Stimulated activated naive B cell treated with anti-CD40 and anti-IgM and Interleukin-4, amounts not matched to agents 10 μg/mL and 1 μg/mL and 100 μg/mL, for 72 hours (primary cell): ENCODE measurements at regions not wholly inside any gene's neighbourhood (a gene's known extent, or its start where the extent isn't known, plus 50 kb on each side); places are given as distances from the start of the nearest gene placed in this dataset.

Experiments used
- ATAC-seq, 2 donors: fragments of 150-1000 bp; cut with Tn5 transposase; replicated peaks; 2 replicates each; pipeline ENCODE4 v1.10.0; 2021; ENCODE audit warnings: moderate library complexity in 1 of 2
- DNase-seq: peaks from one replicate; pipeline ENCODE4 v3.0.0; 2021
- H3K27ac Mint-ChIP-seq: one replicate; pipeline ENCODE4 v1.8.0; 2022; ENCODE audit warnings: mild to moderate bottlenecking, mixed read lengths
- H3K27me3 Mint-ChIP-seq, 2 donors: one replicate each; pipeline ENCODE4 v1.8.0; 2022; ENCODE audit warnings: mixed read lengths in 2 of 2
- H3K36me3 Mint-ChIP-seq, 2 donors: one replicate each; pipeline ENCODE4 v1.8.0; 2022; ENCODE audit warnings: mixed read lengths in 2 of 2, mild to moderate bottlenecking in 1 of 2
- H3K4me1 Mint-ChIP-seq, 2 donors: one replicate each; pipeline ENCODE4 v1.8.0; 2022; ENCODE audit warnings: mixed read lengths in 2 of 2, mild to moderate bottlenecking in 1 of 2
- H3K4me3 Mint-ChIP-seq, 2 donors: one replicate each; pipeline ENCODE4 v1.8.0; 2022; ENCODE audit warnings: mild to moderate bottlenecking in 2 of 2, mixed read lengths in 2 of 2, moderate library complexity in 1 of 2
- H3K9me3 Mint-ChIP-seq, 2 donors: one replicate each; pipeline ENCODE4 v1.8.0; 2022; ENCODE audit warnings: mixed read lengths in 2 of 2, mild to moderate bottlenecking in 1 of 2

DNA sequence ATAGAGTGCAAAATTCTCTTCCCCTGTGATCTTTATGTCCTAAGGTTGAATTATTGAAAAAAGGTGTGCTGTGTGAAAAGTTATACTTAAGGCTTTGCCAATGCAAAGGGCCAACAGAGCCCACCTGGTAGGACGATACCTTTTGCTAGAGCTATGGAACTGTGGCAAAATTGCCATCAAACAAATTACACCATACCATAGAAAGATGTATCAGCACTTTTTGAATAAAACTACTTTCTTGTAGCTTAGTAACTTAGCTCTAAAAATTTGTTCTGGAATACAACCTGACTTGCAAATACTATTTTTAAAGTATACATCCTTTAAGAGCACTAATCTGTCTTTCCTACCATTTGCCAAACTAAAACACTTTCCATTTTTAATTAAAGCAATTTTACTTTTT, 147.2 kb upstream of the ERCC4 start:
- H3K4me3 Mint-ChIP-seq: no peak overlapping the region
- DNase-seq (no peak), ATAC-seq (no peak)
- no peaks in the 10 kb centered on the region for H3K4me1 Mint-ChIP-seq
- H3K9me3 Mint-ChIP-seq: peaks cover 10 to 13% of the 10 kb centered on the region in 2 donors
- H3K27ac Mint-ChIP-seq: no peak overlapping the region
- H3K27me3 Mint-ChIP-seq: no peaks in the 10 kb centered on the region
- H3K36me3 Mint-ChIP-seq: no peaks in the 10 kb centered on the region

DNA sequence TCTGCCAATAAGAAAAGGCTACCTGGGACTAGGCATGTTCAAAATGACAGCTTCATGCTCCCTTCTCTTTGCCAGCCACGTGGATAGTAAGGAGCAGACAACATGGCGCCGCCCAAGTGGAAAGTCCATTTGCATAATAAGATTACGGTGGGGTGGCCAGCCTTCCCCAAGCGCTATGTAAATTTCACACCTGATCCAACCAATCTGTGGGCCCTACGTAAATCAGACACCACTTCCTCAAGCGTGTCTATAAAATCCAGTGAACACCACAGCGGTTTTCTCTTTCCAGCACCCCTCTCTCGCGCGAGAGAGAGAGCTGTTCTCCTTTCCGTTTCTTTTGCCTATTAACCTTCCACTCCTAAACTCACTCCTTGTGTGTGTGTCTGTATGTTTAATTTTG, 140.3 kb upstream of the ERCC4 start:
- no peaks in the 10 kb centered on the region for H3K36me3 Mint-ChIP-seq
- DNase-seq (no peak), ATAC-seq (no peak)
- H3K4me1 Mint-ChIP-seq: no peaks in the 10 kb centered on the region
- no peak overlapping the region for H3K27ac Mint-ChIP-seq
- H3K9me3 Mint-ChIP-seq: peaks cover 17 to 18% of the 10 kb centered on the region in 2 donors
- no peak overlapping the region for H3K4me3 Mint-ChIP-seq
- H3K27me3 Mint-ChIP-seq: peaks cover 0 to 7% of the 10 kb centered on the region in 2 donors

GRCh38 chr16:13780406-13781168, 139.4 kb upstream of the ERCC4 start:
- no peak overlapping the region for H3K27ac Mint-ChIP-seq
- no peak for ATAC-seq

DNA sequence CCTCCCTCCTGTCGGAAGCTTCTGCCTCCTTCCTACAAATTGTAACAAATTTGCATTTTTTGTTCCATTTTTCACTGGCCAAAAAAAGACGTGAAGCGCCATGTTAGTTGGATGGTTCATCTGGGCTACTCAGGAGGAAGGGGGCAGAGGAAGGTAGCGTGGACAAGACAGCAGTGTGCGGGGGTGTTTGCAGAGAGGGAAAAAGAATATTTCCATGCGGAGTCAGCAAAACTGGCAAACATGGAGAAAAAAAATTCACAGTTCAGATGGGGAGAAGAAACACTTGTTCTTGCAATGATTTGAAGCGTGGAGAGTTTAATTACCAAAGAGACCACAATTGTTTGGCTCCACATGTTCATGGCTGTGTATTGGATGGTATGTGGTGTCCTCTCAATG, 138.8 kb upstream of the ERCC4 start:
- H3K27me3 Mint-ChIP-seq: peaks cover 0 to 7% of the 10 kb centered on the region in 2 donors
- no peak overlapping the region for H3K27ac Mint-ChIP-seq
- H3K4me1 Mint-ChIP-seq: no peaks in the 10 kb centered on the region
- no peak for DNase-seq
- H3K9me3 Mint-ChIP-seq: peaks cover 8 to 13% of the 10 kb centered on the region in 2 donors
- ATAC-seq: no peak
- no peaks in the 10 kb centered on the region for H3K36me3 Mint-ChIP-seq
- no peak overlapping the region for H3K4me3 Mint-ChIP-seq

More at GRCh38 chr16:13780406-13781168, 139.4 kb upstream of the ERCC4 start:
- no peak overlapping the region for H3K4me3 Mint-ChIP-seq
- H3K9me3 Mint-ChIP-seq: peaks cover 12 to 14% of the 10 kb centered on the region in 2 donors
- no peaks in the 10 kb centered on the region for H3K36me3 Mint-ChIP-seq
- no peak for DNase-seq
- H3K4me1 Mint-ChIP-seq: no peaks in the 10 kb centered on the region
- H3K27me3 Mint-ChIP-seq: peaks cover 0 to 7% of the 10 kb centered on the region in 2 donors

- Mint-ChIP-seq H3K27ac (no peak overlapping the region), H3K36me3 (no peaks in the 10 kb centered on the region), H3K4me3 (no peak overlapping the region), H3K9me3 (peaks cover 8 to 13% of the 10 kb centered on the region in 2 donors), H3K27me3 (peaks cover 0 to 7% of the 10 kb centered on the region in 2 donors), H3K4me1 (no peaks in the 10 kb centered on the region)
- ATAC-seq (no peak), DNase-seq (no peak)
Measured at GRCh38 chr16:13781575-13782338, 138.2 kb upstream of the ERCC4 start.

- ATAC-seq (peak; percentile 74 to 77), DNase-seq (no peak)
- H3K27ac Mint-ChIP-seq: no peak overlapping the region
- H3K4me1 Mint-ChIP-seq: peaks cover 2 to 12% of the 10 kb centered on the region in 2 donors
- no peaks in the 10 kb centered on the region for H3K36me3 Mint-ChIP-seq
- H3K27me3 Mint-ChIP-seq: peaks cover 6 to 10% of the 10 kb centered on the region in 2 donors
- H3K9me3 Mint-ChIP-seq: peaks cover 6% of the 10 kb centered on the region in 2 donors
- H3K4me3 Mint-ChIP-seq: no peak overlapping the region
Measured at GRCh38 chr16:13791095-13791494, 128.9 kb upstream of the ERCC4 start.

DNA sequence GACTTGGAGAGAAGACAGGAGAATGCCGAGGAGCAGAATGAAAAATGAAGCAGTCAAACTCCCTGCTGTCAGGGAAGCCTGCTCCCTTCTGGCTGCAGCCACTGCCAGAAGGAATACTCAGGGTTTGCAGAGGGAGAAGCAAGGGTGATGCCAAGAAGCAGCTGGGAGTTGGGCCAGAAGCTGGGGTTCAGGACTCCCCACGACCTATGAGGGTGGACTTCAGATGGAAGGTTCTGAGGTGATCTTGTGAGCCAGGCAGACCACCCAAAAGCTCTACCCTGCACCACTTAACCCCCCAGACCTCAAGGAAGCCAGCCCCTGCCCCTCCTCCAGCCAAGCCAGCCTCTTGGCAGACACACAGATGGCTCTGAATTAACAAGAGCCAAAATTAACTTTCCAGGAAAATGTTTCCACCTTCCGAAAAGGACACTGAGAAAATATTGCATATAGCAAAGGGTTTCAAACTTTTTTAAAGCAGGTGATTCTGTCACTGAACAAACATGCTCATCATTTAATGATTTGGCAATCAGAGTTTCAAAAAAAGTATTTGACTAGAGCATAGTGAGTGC, 126.0 kb upstream of the ERCC4 start:
- H3K36me3 Mint-ChIP-seq: no peaks in the 10 kb centered on the region
- peaks cover 6 to 8% of the 10 kb centered on the region in 2 donors for H3K9me3 Mint-ChIP-seq
- DNase-seq (no peak), ATAC-seq (no peak)
- H3K27ac Mint-ChIP-seq: no peak overlapping the region
- no peak overlapping the region for H3K4me3 Mint-ChIP-seq
- H3K4me1 Mint-ChIP-seq: peaks cover 2 to 12% of the 10 kb centered on the region in 2 donors
- peaks cover 6 to 10% of the 10 kb centered on the region in 2 donors for H3K27me3 Mint-ChIP-seq

- DNase-seq (no peak), ATAC-seq (no peak)
- Mint-ChIP-seq H3K27me3 (peaks cover 6 to 10% of the 10 kb centered on the region in 2 donors), H3K9me3 (peaks cover 6 to 8% of the 10 kb centered on the region in 2 donors), H3K27ac (no peak overlapping the region), H3K4me3 (no peak overlapping the region), H3K36me3 (no peaks in the 10 kb centered on the region), H3K4me1 (peaks cover 2 to 12% of the 10 kb centered on the region in 2 donors)
Measured at GRCh38 chr16:13795131-13795530, 124.8 kb upstream of the ERCC4 start.

- ATAC-seq (no peak), DNase-seq (no peak)
- no peak overlapping the region for H3K27ac Mint-ChIP-seq
- H3K36me3 Mint-ChIP-seq: no peaks in the 10 kb centered on the region
- H3K4me3 Mint-ChIP-seq: no peak overlapping the region
- peaks cover 6 to 14% of the 10 kb centered on the region in 2 donors for H3K27me3 Mint-ChIP-seq
- H3K4me1 Mint-ChIP-seq: peaks cover 0 to 2% of the 10 kb centered on the region in 2 donors
- H3K9me3 Mint-ChIP-seq: peaks cover 0 to 3% of the 10 kb centered on the region in 2 donors
Measured at GRCh38 chr16:13797718-13798117, 122.2 kb upstream of the ERCC4 start.

DNA sequence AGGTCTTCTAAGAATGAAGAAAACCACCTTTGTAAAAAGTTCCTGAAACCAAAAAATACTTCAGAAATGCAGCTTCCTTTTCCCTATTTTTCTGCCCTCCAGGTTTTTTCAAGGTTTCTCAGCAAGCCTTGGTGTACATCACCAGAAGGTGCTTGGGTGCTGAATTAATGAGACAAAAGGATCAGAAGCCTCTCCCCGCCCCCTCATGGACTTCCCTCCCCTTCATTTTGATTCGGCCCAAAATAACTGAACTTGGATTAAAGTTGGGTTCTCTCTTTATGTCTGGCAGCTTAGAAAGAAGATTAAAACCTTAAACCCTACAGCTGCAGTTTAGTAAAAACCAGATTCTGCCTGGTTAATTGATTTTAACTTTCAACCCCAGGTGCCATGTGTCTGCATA, 121.7 kb upstream of the ERCC4 start:
- Mint-ChIP-seq H3K27ac (no peak overlapping the region), H3K4me1 (peaks cover 0 to 2% of the 10 kb centered on the region in 2 donors), H3K27me3 (peaks cover 6 to 14% of the 10 kb centered on the region in 2 donors), H3K9me3 (peaks cover 0 to 3% of the 10 kb centered on the region in 2 donors), H3K4me3 (no peak overlapping the region), H3K36me3 (no peaks in the 10 kb centered on the region)
- ATAC-seq: no peak
- no peak for DNase-seq

GRCh38 chr16:13803974-13804373, 116.0 kb upstream of the ERCC4 start:
- no peak overlapping the region for H3K27ac Mint-ChIP-seq
- no peak for ATAC-seq
- H3K9me3 Mint-ChIP-seq: no peaks in the 10 kb centered on the region
- no peak for DNase-seq
- no peaks in the 10 kb centered on the region for H3K36me3 Mint-ChIP-seq
- H3K27me3 Mint-ChIP-seq: peaks cover 0 to 4% of the 10 kb centered on the region in 2 donors
- no peak overlapping the region for H3K4me3 Mint-ChIP-seq
- no peaks in the 10 kb centered on the region for H3K4me1 Mint-ChIP-seq

DNA sequence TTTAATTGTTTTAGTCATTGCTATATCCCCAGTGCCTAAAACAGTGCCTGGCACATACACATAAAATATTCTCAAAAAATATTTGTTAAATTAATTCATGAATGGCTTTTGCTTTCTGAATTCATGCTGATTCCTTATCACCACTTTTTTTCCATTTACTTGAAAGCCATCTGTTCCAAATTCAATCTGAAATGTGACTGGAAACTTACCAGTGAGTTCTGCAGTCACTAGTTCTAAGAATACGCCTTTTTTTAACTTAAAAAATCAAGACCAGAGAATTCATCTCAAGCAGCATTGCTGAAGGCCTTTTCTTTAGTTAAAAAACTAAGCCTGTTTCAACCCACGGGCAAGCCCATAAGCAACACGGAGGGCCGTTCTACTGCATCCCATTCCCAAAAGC, 114.0 kb upstream of the ERCC4 start:
- Mint-ChIP-seq H3K9me3 (no peaks in the 10 kb centered on the region), H3K27ac (no peak overlapping the region), H3K27me3 (peaks cover 0 to 4% of the 10 kb centered on the region in 2 donors), H3K4me3 (no peak overlapping the region), H3K36me3 (no peaks in the 10 kb centered on the region), H3K4me1 (no peaks in the 10 kb centered on the region)
- no peak for DNase-seq
- ATAC-seq: no peak

DNA sequence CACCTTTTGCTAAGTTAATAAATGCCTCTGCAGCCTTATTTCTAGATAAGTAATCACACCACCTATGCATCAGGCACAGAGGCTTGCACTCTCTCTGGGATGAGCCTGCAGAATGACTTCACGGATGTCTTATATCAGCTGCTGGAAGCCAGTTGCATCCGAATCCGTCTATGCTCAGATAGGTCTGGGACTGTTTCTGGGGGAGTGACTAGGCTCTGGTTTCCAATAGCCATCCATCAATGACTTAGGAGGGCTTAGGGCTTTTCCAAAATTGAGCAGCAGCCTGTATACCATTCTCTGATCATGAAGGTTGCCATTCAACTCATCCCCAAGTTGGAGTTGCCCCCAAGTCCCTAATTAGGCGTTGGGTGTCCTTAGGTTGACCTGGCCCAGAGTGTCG, 113.3 kb upstream of the ERCC4 start:
- Mint-ChIP-seq H3K4me3 (no peak overlapping the region), H3K9me3 (no peaks in the 10 kb centered on the region), H3K4me1 (no peaks in the 10 kb centered on the region), H3K27me3 (peaks cover 0 to 3% of the 10 kb centered on the region in 2 donors), H3K27ac (no peak overlapping the region), H3K36me3 (no peaks in the 10 kb centered on the region)
- ATAC-seq (no peak), DNase-seq (no peak)

- Mint-ChIP-seq H3K27ac (no peak overlapping the region), H3K4me1 (no peaks in the 10 kb centered on the region), H3K4me3 (no peak overlapping the region), H3K36me3 (no peaks in the 10 kb centered on the region), H3K27me3 (no peaks in the 10 kb centered on the region), H3K9me3 (peaks cover 0 to 4% of the 10 kb centered on the region in 2 donors)
- ATAC-seq (no peak), DNase-seq (no peak)
Measured at GRCh38 chr16:13808102-13808501, 111.9 kb upstream of the ERCC4 start.
